NCI-H2029 (cell line): ENCODE measurements at regions not wholly inside any gene's neighbourhood (a gene's known extent, or its start where the extent isn't known, plus 50 kb on each side); places are given as distances from the start of the nearest gene placed in this dataset.
"Not testable (repeated sequence)": the region's sequence is repeated elsewhere in the genome, so short reads cannot be mapped to it uniquely, and the experiment has no call there.

Experiments used
- DNase-seq: peaks from one replicate; lab custom pipeline; 2025; lab: John Stamatoyannopoulos, UW

DNA sequence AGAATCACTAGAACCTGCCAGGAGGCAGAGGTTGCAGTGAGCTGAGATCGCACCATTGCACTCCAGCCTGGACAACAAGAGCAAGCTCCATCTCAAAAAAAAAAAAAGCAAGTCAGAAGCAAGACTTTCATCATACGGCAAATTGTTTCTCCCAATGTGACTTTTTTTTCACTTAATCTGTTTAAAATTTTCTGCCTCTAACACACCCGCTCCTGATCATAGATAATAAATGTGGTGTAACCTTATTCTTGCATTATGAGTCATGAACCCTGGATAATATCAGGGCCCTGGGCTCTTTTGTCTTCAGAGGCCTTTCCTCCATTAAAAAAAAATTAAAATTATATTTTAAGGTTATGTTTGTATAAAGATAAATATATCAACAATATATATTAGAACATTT lies 111.4 kb upstream of the JCAD start:
- no peak for DNase-seq

- no peak for DNase-seq
These were observed 110.8 kb upstream of the JCAD start for GRCh38 chr10:30170146-30170545.

DNA sequence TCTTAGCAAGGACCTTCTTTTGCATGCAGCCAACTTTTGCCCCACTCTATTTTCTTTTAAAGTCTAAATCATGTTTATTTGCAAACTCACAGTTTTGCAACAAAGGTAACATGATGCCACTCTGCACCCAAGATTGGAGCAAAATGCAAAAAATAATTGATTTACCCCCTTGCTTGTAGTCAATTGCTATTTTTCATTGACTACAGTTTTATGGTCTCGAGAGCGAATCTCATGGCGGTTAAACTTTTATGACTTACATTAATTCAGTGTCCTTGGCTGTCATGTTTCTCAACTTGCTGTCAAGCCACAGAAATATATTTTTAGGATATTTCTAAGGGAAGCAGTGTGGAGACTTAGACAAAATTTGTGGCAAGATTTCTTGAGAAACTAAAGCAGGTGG lies 110.0 kb upstream of the JCAD start:
- DNase-seq: no peak

DNA sequence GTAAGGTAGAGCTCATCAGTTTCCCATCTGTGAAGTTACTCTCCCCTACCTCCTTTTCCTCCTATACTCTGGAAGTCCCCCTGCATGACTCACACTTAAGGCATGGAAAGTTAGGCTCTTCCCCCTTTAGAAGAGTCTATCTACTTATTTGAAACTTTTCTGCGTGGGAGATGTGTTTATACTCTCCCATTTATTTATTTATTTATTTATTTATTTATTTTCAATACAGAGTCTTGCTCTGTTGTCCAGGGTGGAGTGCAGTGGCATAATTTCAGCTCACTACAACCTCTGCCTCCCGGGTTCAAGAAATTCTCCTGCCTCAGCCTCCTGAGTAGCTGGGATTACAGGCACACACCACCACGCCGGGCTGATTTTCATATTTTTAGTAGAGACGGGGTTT lies 107.5 kb upstream of the JCAD start:
- DNase-seq: no peak

DNA sequence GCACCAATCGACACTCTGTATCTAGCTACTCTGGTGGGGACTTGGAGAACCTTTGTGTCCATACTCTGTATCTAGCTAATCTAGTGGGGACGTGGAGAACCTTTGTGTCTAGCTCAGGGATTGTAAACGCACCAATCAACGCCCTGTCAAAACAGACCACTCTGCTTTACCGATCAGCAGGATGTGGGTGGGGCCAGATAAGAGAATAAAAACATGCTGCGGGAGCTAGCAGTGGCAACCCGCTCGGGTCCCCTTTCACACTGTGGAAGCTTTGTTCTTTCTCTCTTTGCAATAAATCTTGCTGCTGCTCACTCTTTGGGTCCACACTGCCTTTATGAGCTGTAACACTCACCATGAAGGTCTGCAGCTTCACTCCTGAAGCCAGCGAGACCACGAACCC lies 104.0 kb upstream of the JCAD start:
- DNase-seq: not testable (repeated sequence)

DNA sequence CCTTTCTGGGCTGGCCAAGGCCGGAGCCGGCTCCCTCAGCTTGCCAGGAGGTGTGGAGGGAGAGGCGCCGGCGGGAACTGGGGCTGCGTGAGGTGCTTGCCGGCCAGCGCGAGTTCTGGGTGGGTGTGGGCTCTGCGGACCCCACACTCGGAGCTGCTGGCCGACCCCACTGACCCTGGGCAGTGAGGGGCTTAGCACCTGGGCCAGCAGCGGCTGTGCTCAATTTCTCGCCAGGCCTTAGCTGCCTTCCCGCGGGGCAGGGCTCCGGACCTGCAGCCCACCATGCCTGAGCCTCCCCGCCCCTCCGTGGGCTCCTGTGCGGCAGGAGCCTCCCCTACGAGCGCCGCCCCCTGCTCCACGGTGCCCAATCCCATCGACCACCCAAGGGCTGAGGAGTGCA lies 103.4 kb upstream of the JCAD start:
- not testable (repeated sequence) for DNase-seq

DNA sequence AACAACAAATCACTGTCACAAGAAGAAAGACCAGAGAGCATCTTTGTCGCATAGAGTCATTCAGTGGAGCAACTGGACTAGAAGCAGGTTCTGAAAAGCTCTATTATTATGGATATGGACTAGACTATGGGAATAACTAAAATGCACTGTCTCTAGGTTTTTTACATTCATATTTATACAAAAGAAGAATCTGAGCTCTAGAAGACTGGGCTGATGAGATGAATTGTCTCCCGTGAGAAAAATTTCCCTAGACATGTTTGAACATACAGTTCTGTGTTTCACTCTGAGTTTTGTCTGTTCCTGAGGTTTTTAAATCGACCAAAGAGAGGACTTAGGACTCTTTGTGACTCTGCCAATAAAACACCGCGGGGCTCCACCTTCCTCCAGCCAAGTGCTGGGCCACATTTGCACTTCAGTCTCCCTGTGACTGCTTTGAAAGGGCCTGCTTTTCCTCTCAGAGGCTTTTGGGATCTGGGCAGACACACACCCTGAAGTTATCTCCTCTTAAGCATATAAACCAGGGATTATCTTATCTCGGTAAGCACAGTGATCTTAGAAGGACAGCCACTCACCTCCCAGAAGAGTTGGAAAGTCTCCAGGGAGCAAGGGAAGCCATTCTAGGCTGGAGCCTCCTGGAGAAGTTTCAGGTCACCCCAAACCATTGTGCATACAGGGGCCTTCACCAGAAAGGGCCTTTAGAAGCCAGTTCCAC lies 101.0 kb upstream of the JCAD start:
- DNase-seq: no peak

- DNase-seq: not testable (repeated sequence)
These were observed 100.2 kb upstream of the JCAD start for GRCh38 chr10:30159614-30160013.

DNA sequence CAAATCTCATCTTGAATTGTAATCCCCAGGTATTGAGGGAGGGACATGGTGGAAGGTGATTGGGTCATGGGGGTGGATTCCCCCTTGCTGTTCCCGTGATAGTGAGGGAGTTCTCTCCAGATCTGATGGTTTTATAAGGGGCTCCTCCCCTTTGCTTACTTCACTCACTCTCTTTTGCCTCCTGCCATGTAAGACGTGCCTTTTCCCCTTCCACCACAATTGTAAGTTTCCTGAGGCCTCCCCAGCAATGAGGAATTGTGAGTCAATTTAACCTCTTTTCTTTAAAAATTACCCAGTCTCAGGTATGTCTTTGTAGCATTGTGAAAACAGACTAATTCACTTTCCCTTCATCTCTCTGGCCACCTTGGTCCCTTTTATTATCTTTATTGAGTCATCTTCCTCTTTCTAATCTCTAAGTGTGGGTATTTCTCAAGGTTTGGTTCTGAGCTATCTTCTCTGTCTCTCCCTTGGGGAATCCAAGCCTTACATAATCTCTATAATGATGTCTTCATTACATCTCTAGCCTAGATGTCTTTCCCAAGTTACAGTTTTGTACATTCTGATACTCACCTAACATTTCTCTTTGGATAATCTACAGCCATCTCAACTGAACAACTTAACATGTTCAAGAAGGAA lies 99.1 kb upstream of the JCAD start:
- no peak for DNase-seq

GRCh38 chr10:30155401-30155800 lies 96.0 kb upstream of the JCAD start:
- DNase-seq: no peak

DNA sequence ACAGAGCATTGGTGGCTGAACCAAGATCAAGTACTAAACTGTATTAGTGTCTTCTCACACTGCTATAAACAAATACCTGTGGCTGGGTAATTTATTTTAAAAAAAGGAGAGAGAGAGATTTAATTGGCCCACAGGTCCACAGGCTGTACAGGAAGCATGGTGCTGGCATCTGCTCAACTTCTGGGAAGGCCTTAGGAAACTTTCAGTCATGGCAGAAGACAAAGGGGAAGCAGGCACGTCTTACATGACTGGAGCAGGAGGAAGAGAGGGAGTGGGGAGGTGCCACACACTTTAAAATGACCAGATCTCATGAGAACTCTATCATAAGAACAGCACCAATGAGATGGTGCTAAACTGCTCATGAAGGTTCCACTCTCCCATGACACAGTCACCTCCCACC lies 95.2 kb upstream of the JCAD start:
- no peak for DNase-seq

GRCh38 chr10:30154126-30154525 lies 94.7 kb upstream of the JCAD start:
- no peak for DNase-seq

GRCh38 chr10:30151581-30152389 lies 92.4 kb upstream of the JCAD start:
- DNase-seq: no peak

GRCh38 chr10:30141423-30141822 lies 82.0 kb upstream of the JCAD start:
- no peak for DNase-seq

DNA sequence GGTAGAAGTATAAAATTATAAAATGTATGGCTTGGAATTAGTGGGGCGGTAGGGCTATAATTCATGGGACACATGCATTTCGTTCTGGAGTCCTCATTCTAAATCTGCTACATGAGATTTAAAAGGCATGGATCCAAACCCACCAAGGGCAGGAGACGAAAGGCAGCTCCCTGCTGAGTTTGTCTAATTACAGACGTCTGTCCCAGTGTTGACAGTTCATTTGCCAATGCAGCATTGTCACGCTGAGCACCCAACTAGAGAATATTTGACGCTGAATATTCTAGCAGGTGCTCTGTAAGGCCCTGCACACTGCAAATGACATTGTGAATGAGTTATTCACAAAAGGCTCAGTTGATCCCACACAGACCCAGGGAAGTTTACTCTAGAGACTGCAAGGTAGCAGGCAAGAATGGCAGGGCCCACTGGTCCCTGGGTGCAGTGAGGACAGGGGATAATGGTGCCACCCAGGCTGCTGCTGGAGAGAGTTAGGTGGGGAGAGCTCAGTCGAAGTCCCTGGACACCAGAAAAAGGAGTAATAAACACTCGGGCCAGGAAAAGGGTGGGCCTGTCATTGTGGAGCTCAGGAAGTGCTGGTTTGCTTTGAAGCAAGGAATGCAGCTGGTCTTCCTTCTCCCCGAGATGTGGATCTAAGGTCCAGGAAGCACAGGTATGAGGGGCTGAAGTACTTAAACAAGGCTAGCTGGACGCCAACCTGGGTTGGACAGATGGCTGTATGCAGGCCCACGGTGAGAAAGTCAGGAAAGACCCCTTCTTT lies 75.0 kb upstream of the JCAD start:
- no peak for DNase-seq

DNA sequence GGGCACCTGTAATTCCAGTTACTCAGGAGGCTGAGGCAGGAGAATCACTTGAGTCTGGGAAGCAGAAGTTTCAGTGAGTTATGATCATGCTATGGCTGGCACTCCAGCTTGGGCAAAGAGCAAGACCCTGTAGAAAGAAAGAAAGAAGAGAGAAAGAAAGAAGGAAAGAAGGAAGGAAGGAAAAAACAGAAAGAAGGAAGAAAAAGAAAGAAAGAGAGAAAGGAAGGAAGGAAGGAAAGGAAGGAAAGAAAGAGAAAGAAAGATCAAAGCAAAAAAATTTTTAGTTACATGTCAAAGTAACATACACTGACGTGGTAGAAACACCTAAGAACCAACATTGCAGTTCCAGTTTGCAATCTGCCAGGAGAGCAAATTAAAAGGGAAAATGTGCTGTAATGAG lies 73.8 kb upstream of the JCAD start:
- no peak for DNase-seq

DNA sequence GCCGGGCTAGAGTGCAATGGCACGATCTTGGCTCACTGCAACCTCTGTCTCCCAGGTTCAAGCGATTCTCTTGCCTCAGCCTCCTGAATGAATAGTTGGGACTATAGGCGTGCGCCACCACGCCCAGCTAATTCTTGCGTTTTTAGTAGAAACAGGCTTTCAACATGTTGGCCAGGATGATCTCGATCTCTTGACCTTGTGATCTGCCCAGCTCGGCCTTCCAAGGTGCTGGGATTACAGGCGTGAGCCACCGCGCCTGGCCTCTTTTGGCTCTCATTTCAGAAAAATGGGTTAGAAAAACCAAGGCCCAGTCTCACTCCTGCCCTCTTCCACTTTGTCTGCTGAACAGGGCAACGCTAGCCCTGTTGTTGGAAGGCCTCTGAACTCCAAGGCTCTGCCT lies 72.0 kb upstream of the JCAD start:
- DNase-seq: not testable (repeated sequence)

GRCh38 chr10:30129326-30129725 lies 69.9 kb upstream of the JCAD start:
- DNase-seq: not testable (repeated sequence)

DNA sequence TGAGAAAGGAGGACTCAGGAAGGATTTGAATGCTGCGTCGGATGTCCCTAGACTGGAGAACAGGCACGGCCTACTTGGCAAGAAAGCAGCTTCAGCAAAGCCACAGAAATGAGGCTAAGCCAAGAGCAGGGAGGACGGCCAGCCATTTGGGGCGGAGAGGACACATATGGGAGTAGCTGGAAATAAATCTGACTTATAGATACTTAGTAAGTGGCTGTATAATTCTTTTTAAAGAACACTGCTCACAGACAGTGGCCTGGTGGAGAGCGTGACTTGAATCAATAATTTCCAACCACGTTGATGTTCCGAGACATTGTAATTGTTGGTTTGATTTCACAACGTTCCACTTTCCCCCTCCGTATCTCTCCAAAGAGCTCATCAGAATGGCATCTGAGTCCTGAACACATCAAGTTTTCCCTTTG lies 67.7 kb upstream of the JCAD start:
- no peak for DNase-seq

GRCh38 chr10:30125496-30125895 lies 66.1 kb upstream of the JCAD start:
- no peak for DNase-seq

DNA sequence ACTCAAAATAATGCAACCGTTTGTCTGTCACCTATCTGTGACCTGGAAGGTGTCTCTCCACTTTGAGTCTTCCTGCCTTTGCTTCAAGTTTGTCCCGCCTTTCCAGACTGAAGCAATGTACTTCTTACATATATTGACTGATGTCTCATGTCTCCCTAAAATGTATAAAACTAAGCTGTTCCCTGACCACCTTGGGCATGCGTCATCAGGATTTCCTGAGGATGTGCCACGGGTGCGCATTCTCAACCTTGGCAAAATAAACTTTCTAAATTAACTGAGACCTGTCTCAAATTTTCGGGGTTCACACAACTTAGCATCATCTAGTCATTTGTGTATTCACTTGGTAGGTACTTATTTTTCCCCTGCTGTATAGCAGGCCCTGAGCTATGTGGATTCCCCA lies 65.3 kb upstream of the JCAD start:
- no peak for DNase-seq

DNA sequence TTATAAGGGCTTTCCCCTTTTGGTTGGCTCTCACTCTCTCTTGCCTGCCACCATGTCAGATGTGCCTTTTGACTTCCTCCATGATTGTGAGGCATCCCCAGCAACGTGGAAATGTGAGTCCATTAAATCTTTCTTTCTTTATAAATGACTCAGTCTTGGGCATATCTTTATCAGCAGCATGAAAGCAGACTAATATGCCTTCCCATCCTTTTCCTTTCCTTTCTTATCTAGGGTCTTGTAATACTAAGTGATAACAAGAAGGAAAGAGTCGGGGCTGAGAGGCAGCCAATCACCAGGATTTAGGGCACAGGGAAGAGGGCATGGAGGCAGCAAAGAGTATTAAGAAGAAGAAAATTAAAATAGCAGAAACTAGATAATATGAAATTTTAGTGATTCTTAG lies 62.0 kb upstream of the JCAD start:
- DNase-seq: no peak
